NCI-H345 treated with DMSO at 0.1 percent for 48 hours (cell line): ENCODE measurements at regions not wholly inside any gene's neighbourhood (a gene's known extent, or its start where the extent isn't known, plus 50 kb on each side); places are given as distances from the start of the nearest gene placed in this dataset.
"Not testable (repeated sequence)": the region's sequence is repeated elsewhere in the genome, so short reads cannot be mapped to it uniquely, and the experiment has no call there.

Source experiments
- DNase-seq: peaks from one replicate; lab custom pipeline; 2025; ENCODE audit not compliant: unreplicated experiment; lab: John Stamatoyannopoulos, UW

GRCh38 chrX:69065451-69065850 is 99.8 kb downstream of the PJA1 start:
- no peak for DNase-seq

- DNase-seq: no peak
Observed at GRCh38 chrX:69063486-69063885, 101.8 kb downstream of the PJA1 start.

- DNase-seq: no peak
Observed at GRCh38 chrX:69062493-69062892, 102.8 kb downstream of the PJA1 start.

GRCh38 chrX:69060631-69061408 is 104.4 kb downstream of the PJA1 start:
- DNase-seq: no peak

GRCh38 chrX:69055193-69055592 is 110.1 kb downstream of the PJA1 start:
- no peak for DNase-seq

GRCh38 chrX:69054497-69054896 is 110.8 kb downstream of the PJA1 start:
- DNase-seq: not testable (repeated sequence)

- no peak for DNase-seq
Observed at GRCh38 chrX:69051901-69052300, 113.4 kb downstream of the PJA1 start.

GRCh38 chrX:69050051-69050765 is 115.0 kb downstream of the PJA1 start:
- no peak for DNase-seq

- DNase-seq: no peak
Observed at GRCh38 chrX:69046996-69047490, 118.2 kb downstream of the PJA1 start.

GRCh38 chrX:69045616-69046345 is 119.5 kb downstream of the PJA1 start:
- no peak for DNase-seq

- DNase-seq: no peak
Observed at GRCh38 chrX:69038816-69039215, 126.4 kb downstream of the PJA1 start.

GRCh38 chrX:69038188-69038587 is 127.1 kb downstream of the PJA1 start:
- DNase-seq: no peak

GRCh38 chrX:69037786-69038185 is 127.5 kb downstream of the PJA1 start:
- no peak for DNase-seq

- DNase-seq: no peak
Observed at GRCh38 chrX:69036674-69037573, 128.3 kb downstream of the PJA1 start.

- no peak for DNase-seq
Observed at GRCh38 chrX:69034451-69034850, 130.8 kb downstream of the PJA1 start.

- DNase-seq: no peak
Observed at GRCh38 chrX:69033936-69034335, 131.3 kb downstream of the PJA1 start.

- no peak for DNase-seq
Observed at GRCh38 chrX:69032601-69033000, 132.7 kb downstream of the PJA1 start.

- DNase-seq: no peak
Observed at GRCh38 chrX:69031971-69032391, 133.3 kb downstream of the PJA1 start.

GRCh38 chrX:69031181-69031580 is 134.1 kb downstream of the PJA1 start:
- no peak for DNase-seq

- no peak for DNase-seq
Observed at GRCh38 chrX:69029771-69030170, 135.5 kb downstream of the PJA1 start.

GRCh38 chrX:69028761-69029120 is 136.5 kb downstream of the PJA1 start:
- no peak for DNase-seq
